ENCODE measurements at regions not wholly inside any gene's neighbourhood (a gene's known extent, or its start where the extent isn't known, plus 50 kb on each side); places are given as distances from the start of the nearest gene placed in this dataset.
"Not testable (repeated sequence)": the region's sequence is repeated elsewhere in the genome, so short reads cannot be mapped to it uniquely, and the experiment has no call there.

GRCh38 chr10:117457071-117457810 is 82.0 kb upstream of the PDZD8 start:
- DNase-seq: no peak

- no peak for DNase-seq
Observed at GRCh38 chr10:117455346-117455745, 80.1 kb upstream of the PDZD8 start.

- DNase-seq: no peak
Observed at GRCh38 chr10:117454502-117454901, 79.3 kb upstream of the PDZD8 start.

- not testable (repeated sequence) for DNase-seq
Observed at GRCh38 chr10:117453484-117453883, 78.2 kb upstream of the PDZD8 start.

GRCh38 chr10:117450940-117451339 is 75.7 kb upstream of the PDZD8 start:
- no peak for DNase-seq

GRCh38 chr10:117449636-117450035 is 74.4 kb upstream of the PDZD8 start:
- DNase-seq: no peak

GRCh38 chr10:117448802-117449201 is 73.6 kb upstream of the PDZD8 start:
- DNase-seq: no peak

- no peak for DNase-seq
Observed at GRCh38 chr10:117445992-117446391, 70.8 kb upstream of the PDZD8 start.

- no peak for DNase-seq
Observed at GRCh38 chr10:117444497-117445040, 69.3 kb upstream of the PDZD8 start.

- DNase-seq: no peak
Observed at GRCh38 chr10:117443686-117444041, 68.4 kb upstream of the PDZD8 start.

GRCh38 chr10:117442944-117443685 is 67.9 kb upstream of the PDZD8 start:
- DNase-seq: peak; percentile 40

GRCh38 chr10:117442521-117442920 is 67.3 kb upstream of the PDZD8 start:
- DNase-seq: no peak

GRCh38 chr10:117441812-117442443 is 66.7 kb upstream of the PDZD8 start:
- no peak for DNase-seq

GRCh38 chr10:117441361-117441760 is 66.1 kb upstream of the PDZD8 start:
- DNase-seq: no peak

- no peak for DNase-seq
Observed at GRCh38 chr10:117439243-117439912, 64.1 kb upstream of the PDZD8 start.

GRCh38 chr10:117432866-117433265 is 57.6 kb upstream of the PDZD8 start:
- no peak for DNase-seq

- DNase-seq: no peak
Observed at GRCh38 chr10:117431160-117431559, 55.9 kb upstream of the PDZD8 start.

- not testable (repeated sequence) for DNase-seq
Observed at GRCh38 chr10:117430535-117430934, 55.3 kb upstream of the PDZD8 start.

- no peak for DNase-seq
Observed at GRCh38 chr10:117429643-117430265, 54.5 kb upstream of the PDZD8 start.

- no peak for DNase-seq
Observed at GRCh38 chr10:117427356-117427755, 52.1 kb upstream of the PDZD8 start.

- DNase-seq: no peak
Observed at GRCh38 chr10:117425974-117426566, 50.8 kb upstream of the PDZD8 start.

Measured in SHP77 treated with DMSO at 0.1 percent for 48 hours (cell line).